HG03457 (cell line): ENCODE measurements at regions not wholly inside any gene's neighbourhood (a gene's known extent, or its start where the extent isn't known, plus 50 kb on each side); places are given as distances from the start of the nearest gene placed in this dataset.

Source experiments
- ATAC-seq: cut with Tn5 transposase; IDR thresholded peaks from one replicate; pipeline ENCODE4 v1.9.1; 2021; ENCODE audit warnings: moderate number of reproducible peaks; ENCODE audit not compliant: unreplicated experiment

GRCh38 chr5:155068616-155069100 lies 55.1 kb downstream of the KIF4B start:
- ATAC-seq = no peak

DNA sequence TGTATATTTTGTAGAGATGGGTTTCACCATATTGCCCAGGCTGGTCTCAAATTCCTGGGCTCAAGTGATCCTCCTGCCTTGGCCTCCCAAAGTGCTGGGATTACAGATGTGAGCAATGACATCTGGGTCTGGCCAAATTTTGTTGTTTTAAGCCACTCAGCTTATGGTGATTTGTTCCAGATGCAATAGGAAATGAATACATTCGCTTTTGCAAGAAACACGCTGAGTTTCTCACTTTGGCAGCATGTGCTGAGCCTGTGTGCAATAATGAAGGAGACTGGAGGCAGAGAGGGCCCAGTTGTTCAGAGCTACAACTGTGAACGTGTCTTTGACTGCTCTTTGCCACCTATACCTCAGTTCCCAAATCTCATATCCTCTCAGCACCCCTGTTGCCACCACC lies 56.4 kb downstream of the KIF4B start:
- ATAC-seq = no peak

- ATAC-seq = no peak
These were observed 57.2 kb downstream of the KIF4B start for GRCh38 chr5:155070781-155071180.

GRCh38 chr5:155076379-155076778 lies 62.8 kb downstream of the KIF4B start:
- ATAC-seq = no peak

- ATAC-seq = no peak
These were observed 66.1 kb downstream of the KIF4B start for GRCh38 chr5:155079698-155080097.

- no peak for ATAC-seq
These were observed 67.2 kb downstream of the KIF4B start for GRCh38 chr5:155080721-155081120.

DNA sequence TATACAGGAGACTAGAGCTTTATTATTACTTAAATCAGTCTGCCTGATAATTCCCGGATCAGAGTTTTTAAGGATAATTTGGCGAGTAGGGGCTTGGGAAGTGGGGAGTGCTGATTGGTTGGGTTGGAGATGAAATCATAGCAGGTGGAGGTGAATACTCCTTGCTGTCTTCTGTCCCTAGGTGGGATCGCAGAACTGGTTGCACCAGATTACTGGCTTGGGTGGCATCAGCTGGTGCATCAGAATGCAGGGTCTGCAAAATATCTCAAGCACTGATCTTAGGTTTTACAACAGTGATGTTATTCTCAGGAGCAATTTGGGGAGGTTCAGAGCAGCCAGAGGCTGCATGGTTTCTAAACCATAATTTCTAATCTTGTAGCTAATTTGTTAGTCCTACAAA lies 68.1 kb downstream of the KIF4B start:
- ATAC-seq = no peak

DNA sequence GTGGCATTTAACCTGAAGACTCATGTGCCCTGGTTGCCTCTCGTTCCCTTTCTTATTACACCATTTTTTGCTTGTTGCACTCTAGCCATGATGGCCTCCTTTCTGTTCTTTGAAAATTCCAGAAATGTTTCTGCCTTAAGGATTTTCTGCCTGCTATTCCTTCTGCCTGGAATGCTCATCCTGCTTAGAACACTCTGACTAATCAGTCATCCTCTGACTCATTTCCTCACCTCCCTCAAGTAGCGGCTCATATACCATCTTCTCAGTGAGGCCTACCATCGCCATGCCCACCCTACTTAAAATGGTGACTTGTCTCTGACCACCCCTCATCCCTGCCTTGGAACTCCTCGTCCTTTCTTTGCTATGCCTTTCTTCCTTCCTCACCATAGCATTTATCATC lies 68.8 kb downstream of the KIF4B start:
- no peak for ATAC-seq

- no peak for ATAC-seq
These were observed 71.9 kb downstream of the KIF4B start for GRCh38 chr5:155085282-155085989.

DNA sequence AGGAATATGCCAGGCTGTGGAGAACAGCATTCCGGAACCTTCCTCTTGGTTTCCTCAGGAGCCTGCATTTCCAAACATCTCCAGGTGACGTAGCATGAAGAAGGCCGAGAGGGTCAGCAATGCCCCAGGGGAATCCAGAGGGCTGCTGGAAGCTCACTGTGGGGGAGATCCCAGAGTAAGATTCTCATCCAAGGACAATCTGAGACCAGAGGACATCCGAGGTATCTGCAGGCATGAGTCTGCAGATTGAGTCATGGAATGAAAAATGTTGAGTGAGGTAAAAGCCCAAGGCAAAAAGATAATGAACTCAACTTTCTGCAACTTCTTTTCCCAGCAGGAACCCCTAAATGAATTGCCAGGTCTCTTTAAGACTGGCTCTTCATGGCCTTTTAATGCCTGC lies 73.5 kb downstream of the KIF4B start:
- ATAC-seq = no peak

GRCh38 chr5:155088811-155089210 lies 75.3 kb downstream of the KIF4B start:
- no peak for ATAC-seq

DNA sequence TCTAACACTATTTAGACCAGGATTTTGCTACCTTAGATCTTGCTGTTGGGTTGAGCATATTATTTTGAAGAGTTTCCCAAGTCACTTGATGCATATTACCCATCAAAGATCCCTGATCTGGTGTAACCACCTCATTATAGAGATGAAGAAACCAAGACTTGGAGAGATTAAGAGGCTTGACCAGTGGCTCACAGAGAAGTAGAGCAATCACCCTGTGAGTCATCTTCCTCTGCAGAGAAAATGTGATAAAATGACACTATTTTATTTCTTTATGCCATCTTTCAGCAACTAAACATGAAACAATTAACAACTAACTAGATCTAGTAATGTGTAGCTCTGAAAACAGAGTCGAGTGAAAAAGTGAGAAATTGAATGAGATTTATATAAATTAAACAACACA lies 76.1 kb downstream of the KIF4B start:
- no peak for ATAC-seq

DNA sequence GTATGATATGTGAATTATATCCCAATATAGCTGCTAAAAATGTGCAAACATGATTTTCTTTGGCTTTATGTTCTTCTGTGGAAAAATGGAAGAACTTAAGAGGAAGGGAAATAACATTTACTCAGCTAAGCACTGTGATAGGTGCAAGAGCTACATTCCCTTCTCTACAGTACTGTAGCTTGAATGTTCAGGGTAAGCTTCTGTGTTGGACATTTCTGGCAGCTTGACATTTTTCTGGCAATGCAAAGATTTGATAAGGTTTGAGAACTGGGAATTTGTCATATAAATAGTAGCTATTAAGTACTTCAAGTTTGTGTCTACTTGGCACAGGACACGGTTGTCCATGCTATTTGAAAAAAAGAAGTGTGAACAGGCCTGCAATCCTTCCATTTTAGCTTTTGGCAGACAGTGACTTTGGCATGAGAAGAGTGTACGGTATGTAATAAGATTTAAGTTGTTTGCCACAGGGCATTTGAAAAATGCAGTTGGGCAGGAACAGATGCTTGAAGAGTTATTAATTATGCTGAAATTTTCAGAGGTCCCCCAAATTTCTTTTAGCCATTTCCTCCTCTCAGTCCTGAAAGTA lies 77.6 kb downstream of the KIF4B start:
- no peak for ATAC-seq

DNA sequence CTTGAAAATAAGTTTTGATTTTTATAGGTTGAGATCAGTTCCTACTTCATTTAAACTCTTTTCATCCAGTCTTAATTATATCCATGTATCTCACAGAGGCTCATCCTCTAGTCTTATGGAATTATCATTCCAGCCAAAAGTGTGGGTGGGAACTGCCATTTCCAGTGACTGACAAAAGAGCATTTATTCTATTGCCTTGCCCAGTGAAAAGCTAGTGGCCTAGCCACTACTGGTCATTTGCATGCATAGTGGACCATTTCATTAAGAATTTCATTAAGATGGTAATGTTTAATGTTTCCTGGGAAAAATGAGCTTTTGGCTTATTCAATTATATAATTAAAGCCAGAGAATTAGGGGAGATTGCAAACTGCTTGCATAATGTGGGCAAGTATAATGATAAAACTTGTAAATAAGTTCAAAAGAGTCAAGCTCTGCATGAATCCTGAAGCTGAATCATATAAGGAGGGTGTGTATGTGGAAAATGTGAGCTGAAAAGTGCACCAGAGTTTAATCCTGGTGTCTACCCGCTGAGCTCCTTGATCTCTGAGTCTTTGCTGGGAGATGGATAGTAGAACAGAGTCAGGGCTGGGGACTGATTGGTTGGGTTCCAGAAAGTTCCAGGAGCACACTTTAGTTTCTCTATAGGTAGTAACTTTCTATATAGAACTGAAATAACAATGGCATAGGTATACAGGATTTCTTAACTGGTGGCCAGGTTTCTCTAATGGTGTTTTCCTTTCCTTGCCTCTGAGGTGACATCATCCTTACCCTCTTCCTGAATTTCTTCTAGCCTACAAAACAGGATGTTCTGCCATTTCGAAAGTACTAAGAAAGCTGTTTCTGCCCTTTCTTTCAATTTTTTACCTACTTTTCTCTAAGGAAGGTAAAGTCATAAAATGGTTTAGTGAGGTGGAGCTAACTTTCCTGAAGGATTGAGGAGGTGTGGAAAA lies 78.5 kb downstream of the KIF4B start:
- ATAC-seq = no peak

GRCh38 chr5:155094455-155094854 lies 80.9 kb downstream of the KIF4B start:
- ATAC-seq = no peak

GRCh38 chr5:155097995-155098394 lies 84.4 kb downstream of the KIF4B start:
- ATAC-seq = no peak

DNA sequence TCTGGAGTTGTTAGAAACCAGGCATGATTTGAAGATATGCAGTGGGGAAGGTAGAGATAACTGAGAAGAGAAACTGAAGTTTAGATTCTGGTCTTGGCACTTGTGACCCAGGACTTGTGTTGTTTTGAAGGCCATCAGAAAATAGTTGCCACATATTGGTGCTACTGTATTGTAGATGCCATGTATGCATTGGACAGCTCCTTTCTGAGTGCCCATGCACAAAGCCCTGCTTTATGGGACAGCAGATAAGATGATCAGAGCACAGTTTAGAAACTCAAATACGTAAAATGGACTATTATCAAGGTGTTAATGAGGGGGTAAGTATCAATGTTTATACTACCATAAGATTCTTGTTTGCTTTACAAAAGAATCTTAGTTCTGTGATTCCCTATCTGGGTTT lies 84.9 kb downstream of the KIF4B start:
- no peak for ATAC-seq

DNA sequence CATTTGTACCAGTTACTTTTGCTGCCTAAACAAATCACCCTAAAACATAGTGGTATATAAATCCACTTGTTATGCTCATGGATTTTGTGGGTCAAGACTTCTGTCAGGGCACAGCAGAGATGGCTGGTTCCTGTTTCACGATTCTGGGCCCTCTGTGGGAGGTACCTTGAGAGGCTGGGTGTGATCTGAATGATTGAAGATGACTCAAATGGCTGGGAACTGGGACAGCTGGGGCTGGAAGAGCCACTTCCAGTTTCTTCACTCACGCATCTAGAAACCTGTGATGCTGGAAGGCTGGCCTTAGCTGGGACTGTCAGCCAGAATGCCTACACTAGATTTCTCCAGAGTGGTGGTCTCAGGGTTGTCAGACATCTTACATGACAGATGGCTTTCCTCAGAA lies 88.1 kb downstream of the KIF4B start:
- ATAC-seq = no peak

DNA sequence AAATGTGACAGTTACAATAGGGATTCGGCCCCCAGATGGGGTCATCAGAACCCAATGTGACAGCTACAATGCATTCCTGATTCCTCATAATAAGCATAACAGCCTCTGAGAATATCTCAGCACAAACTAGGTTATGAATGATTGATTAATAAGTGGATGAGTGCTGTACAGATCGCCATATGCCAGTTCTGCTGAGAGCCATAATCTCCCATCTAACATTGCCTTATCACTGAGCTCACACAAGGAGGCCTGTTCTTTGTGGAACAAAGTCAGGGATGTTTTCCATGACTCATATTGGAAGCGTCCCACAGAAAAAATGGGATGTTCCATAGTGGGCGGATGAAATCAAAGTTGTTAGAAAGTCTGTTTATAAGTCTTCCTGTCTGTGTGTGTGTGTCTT lies 89.6 kb downstream of the KIF4B start:
- no peak for ATAC-seq

- ATAC-seq = no peak
These were observed 90.9 kb downstream of the KIF4B start for GRCh38 chr5:155104441-155104840.

GRCh38 chr5:155106221-155106620 lies 92.7 kb downstream of the KIF4B start:
- ATAC-seq = no peak

DNA sequence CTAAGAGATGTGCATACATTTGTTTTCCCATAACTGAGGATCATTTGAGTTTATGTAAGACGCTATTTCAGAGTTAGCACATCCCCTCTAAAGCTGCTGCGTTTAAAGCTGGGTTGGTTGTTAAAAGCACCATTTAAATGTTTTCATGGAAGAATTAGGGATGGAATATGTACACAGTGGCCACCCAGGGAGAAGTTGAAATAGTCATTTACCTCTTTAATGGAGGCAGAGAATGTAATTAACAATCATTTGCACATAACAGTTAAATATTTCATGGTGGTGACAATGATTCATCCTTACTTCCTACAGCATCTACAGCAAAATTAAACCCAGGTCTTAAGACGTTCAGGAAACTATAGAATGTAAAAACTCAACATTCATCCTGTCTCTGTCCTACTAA lies 100.3 kb downstream of the KIF4B start:
- ATAC-seq = no peak
